NB4 (cell line): ENCODE measurements at regions not wholly inside any gene's neighbourhood (a gene's known extent, or its start where the extent isn't known, plus 50 kb on each side); places are given as distances from the start of the nearest gene placed in this dataset.

Experiments used
- DNase-seq: peaks from one replicate; pipeline ENCODE4 v3.0.0; 2010; ENCODE audit warnings: low read depth
- H3K4me3 ChIP-seq: one replicate; pipeline ENCODE4 v1.5.1; 2011; ENCODE audit warnings: mild to moderate bottlenecking, low read depth, low read length, moderate library complexity
- CTCF ChIP-seq: IDR thresholded peaks from one replicate; pipeline ENCODE4 v1.5.1; 2012; ENCODE audit warnings: low read depth, low read length
- MAX ChIP-seq: IDR thresholded peaks from 2 replicates; pipeline ENCODE4 v1.6.1; 2011; ENCODE audit warnings: low read depth, low read length
- MYC ChIP-seq: IDR thresholded peaks from 2 replicates; pipeline ENCODE4 v1.6.1; 2011; ENCODE audit warnings: low read depth, low read length
- POLR2A ChIP-seq: IDR thresholded peaks from 2 replicates; pipeline ENCODE4 v1.6.1; 2011; ENCODE audit warnings: mild to moderate bottlenecking; ENCODE audit not compliant: insufficient read length; ENCODE audit errors: extremely low read depth

GRCh38 chr6:22621701-22622100 is 52.3 kb downstream of the HDGFL1 start:
- no peak overlapping the region for H3K4me3 ChIP-seq
- TF ChIP-seq MYC (no peak), CTCF (no peak), POLR2A (no peak), MAX (no peak)
- no peak for DNase-seq

- no peak overlapping the region for H3K4me3 ChIP-seq
- no peak for DNase-seq
- TF ChIP-seq POLR2A = no peak
Measured at GRCh38 chr6:22622351-22622750, 53.0 kb downstream of the HDGFL1 start.

- TF ChIP-seq CTCF = no peak
- TF ChIP-seq MYC = no peak
- TF ChIP-seq POLR2A = no peak
- TF ChIP-seq MAX = no peak
- no peak overlapping the region for H3K4me3 ChIP-seq
- no peak for DNase-seq
Measured at GRCh38 chr6:22622813-22623212, 53.4 kb downstream of the HDGFL1 start.

- H3K4me3 ChIP-seq = no peak overlapping the region
- DNase-seq = no peak
- no peak for TF ChIP-seq POLR2A
- no peak for TF ChIP-seq MAX
Measured at GRCh38 chr6:22627644-22628043, 58.3 kb downstream of the HDGFL1 start.

- DNase-seq = no peak
- H3K4me3 ChIP-seq = no peak overlapping the region
- TF ChIP-seq CTCF = no peak
- TF ChIP-seq POLR2A = no peak
- no peak for TF ChIP-seq MAX
- no peak for TF ChIP-seq MYC
Measured at GRCh38 chr6:22631091-22631490, 61.7 kb downstream of the HDGFL1 start.

GRCh38 chr6:22632581-22633145 is 63.3 kb downstream of the HDGFL1 start:
- TF ChIP-seq CTCF = no peak
- TF ChIP-seq MYC = no peak
- no peak for TF ChIP-seq POLR2A
- no peak for TF ChIP-seq MAX
- H3K4me3 ChIP-seq = no peak overlapping the region
- no peak for DNase-seq

GRCh38 chr6:22636452-22636851 is 67.1 kb downstream of the HDGFL1 start:
- TF ChIP-seq POLR2A (no peak), MAX (no peak), CTCF (no peak), MYC (no peak)
- H3K4me3 ChIP-seq = no peak overlapping the region
- DNase-seq = no peak
